Renal pelvis (tissue), 1 donor: ENCODE measurements at regions not wholly inside any gene's neighbourhood (a gene's known extent, or its start where the extent isn't known, plus 50 kb on each side); places are given as distances from the start of the nearest gene placed in this dataset.

Source experiments
- DNase-seq: peaks from one replicate; pipeline ENCODE4 v3.0.0-alpha.2; 2013

DNA sequence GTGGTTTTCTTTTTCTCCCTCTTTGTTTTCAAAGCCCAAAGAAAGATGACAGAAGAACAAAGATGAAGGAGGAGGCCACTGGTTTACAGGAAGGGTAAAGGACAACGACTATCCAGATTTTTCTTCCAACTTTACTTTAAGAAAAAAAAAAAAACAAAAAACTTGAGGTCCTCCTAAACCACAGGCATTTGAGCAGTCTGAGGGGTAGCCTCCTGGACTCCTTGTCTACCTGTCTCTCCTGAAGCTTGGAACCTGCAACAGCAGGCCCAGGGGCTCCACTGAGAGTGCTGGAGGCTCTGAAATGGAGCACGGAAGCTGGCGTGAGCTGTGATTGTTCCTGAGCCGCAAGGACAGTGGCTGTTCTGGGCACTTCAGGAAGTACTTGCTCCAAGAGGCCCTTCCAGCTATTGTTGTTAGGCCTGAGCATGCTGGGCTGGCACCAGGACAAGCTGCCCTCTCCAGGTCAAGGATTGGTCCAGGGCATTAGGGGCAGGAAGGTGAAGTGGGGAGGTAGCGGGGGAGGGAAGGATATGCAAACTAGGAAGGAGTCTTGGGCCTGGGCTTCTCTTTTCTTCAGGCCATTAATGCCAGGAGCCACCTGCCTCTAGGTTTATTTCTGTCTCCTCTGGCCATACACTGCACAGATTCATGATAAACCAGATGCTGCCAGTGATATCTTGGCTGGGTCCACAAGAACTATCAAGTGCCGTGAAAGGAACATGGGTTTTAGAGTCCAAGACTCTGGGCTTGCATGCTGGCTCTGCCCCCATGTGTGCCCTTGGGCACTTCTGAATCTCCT lies 147.3 kb downstream of the CCDC34 start:
- no peak for DNase-seq

DNA sequence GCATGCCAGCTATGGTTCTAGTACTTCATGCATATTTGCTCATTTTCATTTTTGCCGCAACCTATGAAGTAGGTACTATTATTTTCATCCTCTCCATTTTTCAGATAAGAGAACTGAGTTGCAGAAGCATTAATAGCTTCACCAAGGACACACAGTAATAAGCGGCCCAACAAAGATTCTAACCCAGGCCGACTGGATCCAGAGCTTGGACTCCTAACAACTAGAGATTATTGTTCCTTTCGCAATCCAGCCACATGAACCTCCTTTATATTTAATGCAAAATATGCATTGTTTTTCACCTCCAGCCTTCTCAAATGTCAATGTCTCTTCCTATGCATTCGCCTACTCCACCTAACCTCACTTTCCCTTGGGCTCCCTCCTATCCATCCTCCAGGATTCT lies 148.3 kb downstream of the CCDC34 start:
- no peak for DNase-seq

DNA sequence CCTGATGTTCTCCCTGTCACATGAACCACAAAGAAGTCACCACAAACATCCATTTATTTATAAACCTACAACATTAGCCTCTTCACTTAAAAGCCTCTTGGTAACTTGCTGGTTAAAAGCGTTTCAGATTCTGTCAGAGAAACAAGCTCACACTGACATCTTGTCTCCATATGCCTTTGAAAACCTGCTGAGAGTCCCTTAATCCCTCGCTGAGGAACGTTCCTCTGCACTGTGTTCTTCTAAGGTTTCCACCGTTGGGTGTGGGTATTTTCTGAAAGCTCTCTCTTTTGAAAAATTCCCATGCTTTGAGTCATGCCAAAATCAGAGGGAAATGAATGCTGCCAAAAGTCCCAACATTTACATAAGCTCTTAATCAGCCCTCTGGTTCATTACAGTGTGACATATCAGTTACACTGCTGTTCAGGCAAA lies 149.8 kb downstream of the CCDC34 start:
- DNase-seq: no peak

DNA sequence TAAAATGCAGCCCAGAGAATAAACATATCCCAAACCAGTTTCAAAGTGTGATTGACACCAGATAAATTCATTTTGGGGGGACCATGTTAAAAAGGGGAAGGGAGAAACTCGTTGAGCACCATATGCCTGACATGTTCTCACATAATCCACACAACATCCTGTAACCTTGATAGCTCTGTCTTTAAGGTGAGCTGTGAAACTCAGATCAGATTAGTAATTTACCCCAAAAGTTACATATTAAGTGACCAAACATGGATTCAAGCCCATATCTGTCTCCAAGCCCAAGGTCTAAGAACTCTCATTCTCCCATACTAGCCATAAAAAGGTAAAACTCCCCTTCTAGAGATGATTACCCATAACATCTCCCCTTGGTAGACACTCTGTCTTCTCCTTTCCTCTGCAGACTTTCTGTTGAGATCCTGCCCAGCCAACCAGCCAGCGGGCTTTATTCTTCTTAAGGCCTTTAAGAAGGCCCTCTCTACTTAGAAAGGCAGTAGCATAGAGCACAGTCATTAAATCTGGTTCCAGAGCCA lies 150.7 kb downstream of the CCDC34 start:
- no peak for DNase-seq

DNA sequence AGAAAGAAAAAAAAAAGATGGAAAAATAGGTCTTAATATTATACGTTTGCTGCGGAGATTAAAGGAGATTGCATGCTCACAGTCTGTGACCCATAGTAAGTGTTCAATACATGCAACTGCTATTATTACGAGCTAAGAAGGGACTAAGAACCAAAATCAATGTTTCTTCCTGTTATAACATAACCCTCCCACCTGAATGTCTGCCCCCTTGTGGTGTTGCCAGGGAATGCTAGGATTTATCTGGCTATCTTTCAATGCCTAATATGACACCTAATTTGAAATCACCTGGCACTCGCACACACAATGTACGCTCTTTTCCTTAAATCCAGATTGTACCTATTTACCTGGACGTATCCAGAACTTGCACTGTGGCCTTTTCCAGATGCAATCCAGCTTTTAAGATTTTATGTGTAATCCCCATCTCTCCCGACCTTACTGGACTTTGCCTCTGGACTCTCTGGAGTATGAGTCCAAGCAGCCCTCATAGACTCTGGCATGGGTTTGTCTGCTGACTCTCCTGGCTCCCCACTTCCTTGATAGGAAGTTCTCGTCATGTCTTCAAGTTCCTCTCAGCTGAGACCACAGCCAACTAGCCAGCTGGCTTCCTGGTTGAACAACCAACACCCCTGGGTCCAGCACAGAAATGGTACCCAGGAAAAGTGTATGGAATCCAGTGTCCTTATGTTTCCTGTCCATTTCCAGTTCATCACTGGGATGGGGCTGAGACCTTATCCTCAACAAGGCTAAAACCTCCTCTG lies 151.5 kb downstream of the CCDC34 start:
- DNase-seq: no peak

DNA sequence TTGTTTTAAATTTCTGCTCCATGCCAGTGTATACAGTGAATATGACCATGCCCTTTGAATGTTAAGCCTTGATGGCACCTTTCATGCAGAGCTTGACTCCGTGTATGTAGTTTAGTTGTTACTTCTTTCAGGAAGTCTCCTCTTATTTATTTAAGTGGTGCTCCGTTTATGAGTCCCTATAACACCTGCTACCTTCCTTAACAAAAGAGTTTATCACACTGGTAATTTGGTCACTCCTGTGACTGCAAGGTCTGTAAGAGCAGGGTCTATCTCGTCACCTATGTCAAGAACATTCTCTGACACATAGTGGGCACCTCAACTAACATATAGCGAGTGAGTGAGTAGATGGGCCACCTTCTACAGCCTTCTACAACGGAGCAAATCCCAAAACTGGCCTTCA lies 152.5 kb downstream of the CCDC34 start:
- DNase-seq: no peak

DNA sequence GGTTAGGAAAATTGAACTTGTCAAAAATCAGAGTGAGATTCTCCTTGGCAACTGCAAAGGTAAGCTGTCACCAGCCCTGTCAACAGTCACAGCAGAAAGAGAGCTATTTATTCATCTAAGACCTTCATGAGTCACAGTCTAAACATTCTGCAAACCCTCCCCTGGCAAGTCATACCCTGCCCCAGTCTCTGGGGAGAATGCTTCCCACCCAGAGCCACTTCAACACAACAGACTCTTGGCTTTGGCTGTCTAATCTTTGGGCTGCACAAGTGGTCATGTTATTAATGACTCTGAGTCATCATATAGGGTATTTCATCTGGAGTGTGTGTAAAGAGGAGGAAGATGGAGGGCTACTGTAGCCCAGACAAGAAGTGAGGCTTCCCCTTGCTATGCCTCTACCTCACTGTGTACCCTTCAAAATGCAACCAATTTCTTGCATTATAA lies 153.4 kb downstream of the CCDC34 start:
- no peak for DNase-seq

DNA sequence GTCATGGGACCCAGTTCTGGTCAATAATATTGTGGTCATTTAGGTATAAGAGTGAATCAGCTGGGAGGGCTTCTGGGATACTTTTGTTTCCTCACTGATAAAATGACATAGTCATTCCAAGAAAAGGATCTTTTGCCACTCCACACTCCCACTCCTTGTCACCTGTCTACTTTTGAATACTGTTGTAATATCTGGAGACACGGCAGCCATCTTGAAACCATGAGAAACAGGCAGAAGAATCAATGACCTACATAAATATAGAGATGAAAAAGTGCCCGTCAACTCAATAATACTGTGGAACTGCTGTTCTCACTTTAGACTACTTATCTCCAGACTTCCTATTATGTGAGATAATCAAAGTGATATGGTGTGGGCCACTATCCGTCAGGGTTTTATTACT lies 154.2 kb downstream of the CCDC34 start:
- DNase-seq: no peak

DNA sequence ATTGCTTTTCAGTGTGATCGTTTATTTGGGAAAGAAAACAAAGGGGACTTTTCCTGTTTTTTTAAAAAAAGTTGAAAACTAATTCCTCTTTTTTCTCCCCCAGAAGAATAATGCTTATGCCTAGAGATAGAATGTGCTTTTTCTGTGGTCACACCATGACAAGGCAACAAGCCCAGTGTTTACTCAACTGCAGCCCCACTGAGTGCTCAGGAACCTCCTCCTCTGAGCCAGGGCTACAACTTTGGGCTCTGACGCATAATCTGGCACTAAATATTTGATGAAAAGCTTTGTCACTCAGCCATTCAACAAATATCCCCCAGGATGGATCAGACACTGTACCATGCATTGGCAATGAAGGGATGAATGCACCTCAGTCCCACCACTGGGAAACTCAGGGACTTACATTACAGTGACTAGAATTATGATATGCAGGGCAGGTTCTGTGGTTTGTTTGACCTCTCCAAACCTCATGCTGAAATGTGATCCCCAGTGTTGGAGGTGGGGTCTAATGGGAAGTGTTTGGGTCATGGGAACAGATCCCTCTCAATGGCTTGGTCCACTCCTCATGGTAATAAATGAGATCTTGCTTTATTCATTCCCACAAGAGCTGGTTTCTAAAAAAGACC lies 155.9 kb downstream of the CCDC34 start:
- no peak for DNase-seq

DNA sequence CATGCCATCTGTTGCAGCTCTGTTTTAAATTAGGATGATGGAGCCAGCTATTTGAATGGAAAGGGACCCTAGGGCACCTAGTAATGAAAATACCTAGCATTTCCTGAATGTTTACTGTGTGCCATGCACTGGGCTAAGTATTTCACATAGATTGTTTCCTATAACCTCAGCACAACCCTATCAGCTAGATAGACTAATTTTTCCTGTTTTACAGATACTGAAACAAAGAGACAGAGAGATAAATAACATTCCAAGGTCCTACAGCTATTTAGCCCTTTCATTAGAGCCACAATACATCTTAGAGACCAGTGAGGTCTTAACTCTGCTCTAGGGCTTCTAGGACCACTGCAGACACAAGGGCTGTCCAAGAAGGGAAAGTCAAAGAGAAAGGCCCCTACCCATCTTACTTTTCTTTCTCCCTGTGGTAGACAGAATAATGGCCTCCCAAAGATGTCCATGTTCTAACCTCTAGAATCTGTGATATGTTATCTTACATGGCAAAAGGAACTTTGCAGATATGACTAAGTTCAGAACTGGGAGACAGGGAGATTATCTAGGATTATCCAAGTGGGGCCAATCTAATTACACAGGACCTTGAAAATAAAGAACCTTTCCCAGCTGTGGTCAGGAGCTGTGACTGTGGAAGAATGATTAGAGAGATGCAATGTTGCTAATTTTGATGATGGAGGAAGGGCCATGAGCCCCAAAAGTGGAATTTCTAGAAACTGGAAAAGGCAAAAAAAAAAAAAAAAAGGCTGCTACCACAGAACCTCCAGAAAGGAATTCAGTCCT lies 157.0 kb downstream of the CCDC34 start:
- DNase-seq: no peak

DNA sequence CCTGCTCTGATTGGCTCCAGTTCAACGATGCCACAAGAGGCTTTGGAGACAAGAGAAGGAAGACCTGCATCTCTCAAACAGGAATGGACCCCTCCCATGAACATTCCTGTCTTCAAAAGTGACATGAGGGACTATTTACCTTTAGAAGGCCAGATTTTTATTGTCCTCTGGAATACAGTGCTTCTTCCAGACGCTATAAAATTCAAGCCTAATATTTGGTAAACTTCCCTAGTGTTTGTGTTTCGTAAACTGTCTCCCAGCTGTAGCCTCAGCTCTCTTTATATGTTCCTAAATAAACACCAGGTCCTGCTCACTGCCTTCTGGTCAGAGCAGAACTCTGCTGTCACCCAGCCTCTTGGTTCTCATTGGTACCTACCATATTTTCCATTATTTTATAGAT lies 157.8 kb downstream of the CCDC34 start:
- DNase-seq: no peak

DNA sequence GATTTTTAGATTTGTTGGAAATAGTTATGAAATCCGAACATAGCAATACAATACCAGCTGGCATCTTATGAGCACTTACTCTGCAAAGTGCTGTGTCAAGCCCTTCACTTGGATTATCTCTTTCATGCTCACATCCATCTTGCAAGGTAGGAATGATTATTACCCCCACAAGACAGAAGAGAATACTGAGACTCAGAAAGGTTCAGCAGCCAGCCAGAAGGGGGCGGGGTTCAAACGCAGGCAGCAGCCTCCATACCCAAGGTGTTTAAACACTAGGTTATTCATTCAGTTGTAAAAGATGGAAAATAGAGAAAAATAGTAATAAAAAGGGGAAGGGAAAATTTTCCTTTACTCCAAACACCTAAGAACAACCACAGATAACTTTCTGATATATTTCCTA lies 158.5 kb downstream of the CCDC34 start:
- no peak for DNase-seq

DNA sequence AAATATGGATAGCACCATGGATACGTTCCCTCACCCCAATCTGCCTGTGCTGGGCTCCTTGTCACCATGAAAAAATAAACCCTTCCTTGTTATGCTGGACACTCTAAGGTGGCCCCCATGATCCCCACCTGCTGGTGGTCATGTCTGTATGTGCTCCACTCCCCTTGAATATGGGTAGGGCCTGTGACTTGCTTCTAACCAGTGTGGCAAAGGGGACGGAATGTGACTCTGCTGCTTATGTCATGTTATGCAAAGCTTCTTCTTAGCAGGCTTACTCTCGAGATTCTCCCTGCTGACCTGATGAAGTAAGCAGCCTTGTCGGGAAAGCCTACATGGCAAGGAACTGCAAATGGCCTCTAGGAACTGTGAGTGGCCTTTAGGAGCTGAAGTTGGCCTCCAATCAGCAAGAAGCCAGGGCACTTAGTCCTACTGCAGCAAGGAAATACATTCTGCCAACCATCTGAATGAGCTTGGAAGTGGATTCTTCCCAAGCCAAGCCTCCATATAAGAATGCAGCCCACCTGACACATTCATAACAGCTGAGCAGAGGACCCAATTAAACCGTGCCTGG lies 159.9 kb downstream of the CCDC34 start:
- DNase-seq: no peak

DNA sequence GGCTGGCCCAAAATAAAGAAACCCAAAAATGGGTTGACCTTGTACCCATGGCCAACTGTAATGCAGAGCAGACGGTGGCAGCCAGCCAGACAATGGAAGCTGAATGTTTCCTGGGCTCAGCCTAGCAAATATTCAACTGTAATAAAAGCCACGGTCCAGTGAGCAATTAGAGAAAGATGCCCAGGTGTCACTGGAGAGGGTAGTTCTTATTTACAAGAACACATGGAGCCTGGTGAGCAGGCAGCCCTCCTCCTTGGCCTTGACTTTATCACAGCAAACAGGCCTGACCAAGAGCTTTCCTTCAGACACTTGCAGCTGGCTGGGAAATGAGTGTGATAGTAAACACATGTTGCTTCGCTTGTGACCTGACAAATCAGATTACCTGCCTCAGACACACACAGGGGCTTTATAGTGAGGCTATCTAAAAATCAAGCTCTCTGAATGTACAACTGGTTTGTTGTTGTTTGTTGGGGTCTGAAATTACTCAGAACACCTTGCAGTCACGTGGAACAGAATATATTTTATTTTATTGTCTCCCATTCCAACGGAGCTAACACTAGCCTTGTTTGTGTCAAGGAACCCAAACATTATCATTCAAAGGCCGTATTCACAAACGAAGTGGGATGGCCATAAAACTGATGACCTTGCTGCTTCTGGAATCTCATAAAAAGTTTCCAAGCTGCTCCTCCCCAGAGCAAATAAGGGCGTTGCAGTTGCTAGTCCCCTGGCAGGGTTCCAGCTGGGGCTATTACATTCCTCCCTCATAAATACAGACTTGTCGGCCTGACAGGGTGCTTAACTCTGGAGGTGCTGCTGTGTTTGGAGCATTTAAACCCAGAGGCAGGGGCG lies 161.1 kb downstream of the BBOX1 start:
- peak; percentile 96 for DNase-seq

DNA sequence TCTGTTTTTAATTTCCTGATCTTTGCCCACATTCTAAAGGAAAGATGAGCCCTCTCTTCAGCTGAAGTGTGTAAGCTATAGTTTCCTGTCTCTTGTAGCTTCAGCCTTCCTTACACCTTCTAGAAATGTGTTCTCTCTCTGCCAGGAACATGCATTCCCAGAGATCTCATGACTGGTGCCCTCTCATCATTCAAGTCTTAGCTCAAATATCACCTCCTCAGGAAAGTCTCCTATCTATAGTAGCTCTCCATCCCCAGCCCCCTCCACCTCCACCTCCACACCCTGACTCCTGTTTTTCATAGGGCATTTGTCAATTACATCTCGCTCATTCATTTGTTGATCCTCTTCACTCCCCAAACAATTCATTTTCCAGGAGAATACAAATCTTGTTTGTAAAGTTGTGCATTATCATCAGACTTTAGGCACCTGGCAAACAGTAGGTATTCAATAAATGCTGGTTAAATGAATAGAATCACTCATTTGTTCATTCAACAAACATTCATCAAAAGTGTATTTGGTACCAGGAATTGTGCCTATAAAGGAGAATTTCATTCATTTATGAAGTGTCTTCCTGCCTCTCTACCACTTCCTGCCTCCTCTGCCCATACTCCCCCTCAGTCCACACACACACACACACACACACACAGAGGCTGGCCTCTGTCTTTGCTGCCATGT lies 160.3 kb downstream of the BBOX1 start:
- DNase-seq: no peak

DNA sequence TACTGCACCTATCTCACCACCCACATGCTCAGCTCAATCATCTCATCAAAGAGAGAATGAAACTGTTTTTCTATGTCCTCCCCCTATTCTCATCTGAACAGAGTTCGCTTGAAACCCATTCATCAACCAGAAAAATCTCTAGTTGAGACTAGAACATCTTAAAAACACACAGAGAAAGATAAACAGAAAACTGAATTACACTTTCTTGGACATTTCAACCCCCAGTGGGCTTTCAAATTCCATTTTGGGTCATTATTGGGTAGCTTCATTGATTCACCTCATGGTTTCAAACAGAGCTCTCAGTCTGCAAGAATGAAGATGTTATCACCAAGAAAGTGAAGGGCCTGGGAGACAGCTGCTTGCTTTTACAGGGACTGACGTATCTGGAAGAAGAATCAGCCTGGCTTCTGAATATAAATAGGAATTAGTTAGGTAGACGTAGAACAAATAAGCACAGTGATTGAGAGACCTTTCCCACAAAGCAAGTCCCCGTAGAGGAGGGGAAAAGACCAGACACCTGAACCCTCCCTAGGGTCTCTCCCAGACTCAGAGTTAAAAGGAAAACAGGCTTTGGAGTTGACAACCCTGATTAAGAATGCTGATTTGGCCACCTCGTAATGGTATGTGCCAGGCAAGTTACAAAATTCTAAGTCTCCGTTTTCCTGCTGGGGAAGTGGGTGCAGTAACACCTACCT lies 155.7 kb downstream of the BBOX1 start:
- DNase-seq: no peak

DNA sequence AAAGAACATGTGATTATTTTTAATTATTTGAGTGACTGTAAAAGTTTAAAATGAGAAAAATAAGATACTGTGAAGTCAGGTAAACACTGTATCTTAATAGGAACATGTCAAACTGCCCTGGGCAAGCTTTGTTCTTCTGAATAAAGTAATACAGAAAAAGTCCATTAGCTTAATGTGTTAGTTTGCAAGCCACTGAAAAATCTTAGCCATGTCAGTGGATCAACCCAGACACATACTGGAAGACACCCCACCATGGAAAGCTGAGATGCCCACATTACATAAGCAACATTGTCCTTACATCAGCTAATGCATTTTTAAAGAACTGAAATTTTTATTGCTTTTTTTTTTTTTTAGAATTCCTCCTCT lies 155.2 kb downstream of the BBOX1 start:
- DNase-seq: no peak

DNA sequence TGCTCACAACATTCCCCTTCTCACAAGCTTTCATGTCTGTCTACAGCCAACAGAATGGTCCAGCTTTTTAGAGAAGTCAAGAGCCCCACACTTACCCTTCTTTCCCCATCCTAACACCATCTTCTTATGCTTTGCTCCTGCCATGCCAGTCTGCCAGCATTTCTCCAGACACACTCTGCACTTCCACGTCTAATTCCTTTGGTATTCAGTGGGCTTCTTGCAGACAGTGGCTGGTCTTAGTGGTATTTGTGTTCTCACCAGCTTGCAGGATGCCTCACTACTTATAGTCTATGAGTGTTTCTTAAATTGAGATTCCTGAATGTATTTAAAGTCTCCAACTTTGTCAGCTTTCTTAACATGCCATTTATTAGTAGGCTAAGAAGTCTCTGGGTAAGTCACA lies 154.4 kb downstream of the BBOX1 start:
- DNase-seq: no peak
